RPMI7951 (cell line): ENCODE measurements at regions not wholly inside any gene's neighbourhood (a gene's known extent, or its start where the extent isn't known, plus 50 kb on each side); places are given as distances from the start of the nearest gene placed in this dataset.
A peak's percentile ranks its signal among the peaks of the same experiment; 100 is the strongest.

ENCODE experiments used
- DNase-seq: peaks from one replicate; pipeline ENCODE4 v3.0.0-alpha.2; 2012; ENCODE audit warnings: low read depth

GRCh38 chr17:5819921-5820685, 235.8 kb upstream of the NLRP1 start:
- DNase-seq: no peak

- DNase-seq: no peak
Observed at GRCh38 chr17:5820721-5821456, 236.6 kb upstream of the NLRP1 start.

- DNase-seq: no peak
Observed at GRCh38 chr17:5821803-5822202, 237.5 kb upstream of the NLRP1 start.

- no peak for DNase-seq
Observed at GRCh38 chr17:5822281-5823060, 238.2 kb upstream of the NLRP1 start.

GRCh38 chr17:5823219-5823618, 238.9 kb upstream of the NLRP1 start:
- DNase-seq: no peak

GRCh38 chr17:5825717-5826330, 241.5 kb upstream of the NLRP1 start:
- peak; percentile 40 for DNase-seq

- no peak for DNase-seq
Observed at GRCh38 chr17:5826384-5826783, 242.1 kb upstream of the NLRP1 start.

GRCh38 chr17:5830921-5831320, 239.3 kb upstream of the WSCD1 start:
- no peak for DNase-seq

GRCh38 chr17:5832886-5833285, 237.3 kb upstream of the WSCD1 start:
- peak; percentile 53 for DNase-seq

- DNase-seq: peak; percentile 69
Observed at GRCh38 chr17:5837055-5837491, 233.1 kb upstream of the WSCD1 start.

- DNase-seq: no peak
Observed at GRCh38 chr17:5838661-5839300, 231.4 kb upstream of the WSCD1 start.

- DNase-seq: no peak
Observed at GRCh38 chr17:5840811-5841446, 229.2 kb upstream of the WSCD1 start.

- no peak for DNase-seq
Observed at GRCh38 chr17:5841862-5842261, 228.3 kb upstream of the WSCD1 start.

- no peak for DNase-seq
Observed at GRCh38 chr17:5843366-5844026, 226.7 kb upstream of the WSCD1 start.

GRCh38 chr17:5846001-5846400, 224.2 kb upstream of the WSCD1 start:
- no peak for DNase-seq

- DNase-seq: no peak
Observed at GRCh38 chr17:5854871-5855554, 215.2 kb upstream of the WSCD1 start.

- DNase-seq: no peak
Observed at GRCh38 chr17:5861246-5861645, 208.9 kb upstream of the WSCD1 start.

GRCh38 chr17:5861854-5862253, 208.3 kb upstream of the WSCD1 start:
- DNase-seq: no peak

- DNase-seq: no peak
Observed at GRCh38 chr17:5862395-5862794, 207.8 kb upstream of the WSCD1 start.
